DOHH2 (cell line): ENCODE measurements at regions not wholly inside any gene's neighbourhood (a gene's known extent, or its start where the extent isn't known, plus 50 kb on each side); places are given as distances from the start of the nearest gene placed in this dataset.

Source experiments
- H3F3A ChIP-seq: fragments of 200-600 bp; sonication (generic), shearing (Covaris generic); 2 replicates; pipeline ENCODE4 v1.6.0; 2016; ENCODE audit warnings: antibody characterized with exemption, mild to moderate bottlenecking; ENCODE audit not compliant: control insufficient read depth, insufficient read depth
- H3K27ac ChIP-seq: fragments of 200-600 bp; sonication (generic); 2 replicates; pipeline ENCODE4 v1.5.1; 2014; ENCODE audit warnings: low read depth, mild to moderate bottlenecking, low read length, moderate library complexity
- H3K27me3 ChIP-seq: fragments of 200-600 bp; sonication (generic); 2 replicates; pipeline ENCODE4 v1.6.1; 2014; ENCODE audit warnings: mild to moderate bottlenecking, low read length, mixed read lengths; ENCODE audit not compliant: control insufficient read depth
- H3K36me3 ChIP-seq: fragments of 200-600 bp; sonication (generic); 2 replicates; pipeline ENCODE4 v1.6.1; 2014; ENCODE audit warnings: mild to moderate bottlenecking, low read length, moderate library complexity, mixed read lengths; ENCODE audit not compliant: control insufficient read depth
- H3K4me1 ChIP-seq: fragments of 200-600 bp; sonication (generic); 2 replicates; pipeline ENCODE4 v1.6.1; 2014; ENCODE audit warnings: mild to moderate bottlenecking, low read length, mixed read lengths; ENCODE audit not compliant: control insufficient read depth
- H3K4me2 ChIP-seq: fragments of 200-600 bp; sonication (generic); 2 replicates; pipeline ENCODE4 v1.6.0; 2014; ENCODE audit warnings: mild to moderate bottlenecking, low read length, moderate library complexity
- H3K4me3 ChIP-seq: fragments of 200-600 bp; sonication (generic); 2 replicates; pipeline ENCODE4 v1.5.1; 2014; ENCODE audit warnings: mild to moderate bottlenecking, low read length, mixed read lengths
- H3K79me2 ChIP-seq: fragments of 200-600 bp; sonication (generic); 2 replicates; pipeline ENCODE4 v1.6.1; 2014; ENCODE audit warnings: mild to moderate bottlenecking, low read length, mixed read lengths; ENCODE audit not compliant: control insufficient read depth
- H3K9me2 ChIP-seq: fragments of 200-600 bp; sonication (generic); replicated peaks from 2 replicates; pipeline ENCODE4 v1.6.1; 2014; ENCODE audit warnings: mild to moderate bottlenecking, low read length, mixed read lengths; ENCODE audit not compliant: control insufficient read depth
- H3K9me3 ChIP-seq: fragments of 200-600 bp; sonication (generic); 2 replicates; pipeline ENCODE4 v1.6.1; 2014; ENCODE audit warnings: antibody characterized with exemption, low read length, mixed read lengths; ENCODE audit not compliant: control insufficient read depth, insufficient read depth
- H4K20me1 ChIP-seq: fragments of 200-600 bp; sonication (generic); 2 replicates; pipeline ENCODE4 v1.6.0; 2014; ENCODE audit warnings: low read depth, mild to moderate bottlenecking, antibody characterized with exemption, low read length, moderate library complexity; ENCODE audit not compliant: control insufficient read depth, insufficient read depth
- CTCF ChIP-seq: fragments of 200-600 bp; sonication (generic); IDR thresholded peaks from one replicate; pipeline ENCODE4 v1.5.1; 2014; ENCODE audit warnings: antibody characterized with exemption, mild to moderate bottlenecking, low read depth, low read length; ENCODE audit not compliant: poor library complexity, severe bottlenecking
- EZH2phosphoT487 ChIP-seq: fragments of 200-600 bp; sonication (generic); IDR thresholded peaks from 2 replicates; pipeline ENCODE4 v1.6.1; 2017; ENCODE audit warnings: borderline replicate concordance, mild to moderate bottlenecking, antibody characterized with exemption, low read length, moderate library complexity, mixed read lengths

DNA sequence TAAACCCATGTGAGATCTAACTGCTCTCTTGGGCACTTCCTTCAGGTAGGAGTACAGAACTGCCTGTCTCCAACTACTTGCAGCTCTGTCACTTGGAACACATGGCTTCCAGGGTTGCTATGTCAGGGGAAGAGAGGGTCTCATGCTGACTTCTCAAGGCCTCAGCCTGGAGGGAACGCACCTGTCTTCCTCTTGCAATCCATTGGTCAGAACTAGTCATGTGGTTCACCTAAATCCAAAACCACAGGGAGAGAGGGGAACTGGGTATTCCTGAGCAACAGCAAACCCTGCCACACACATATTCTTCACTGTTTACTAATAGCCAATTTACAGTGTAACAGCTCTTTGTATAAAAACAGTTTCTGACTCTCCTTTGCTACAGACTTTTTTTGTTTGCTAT, 206.1 kb downstream of the KCNJ2 start:
- no peaks in the 10 kb centered on the region for H3K27me3 ChIP-seq
- no peaks in the 10 kb centered on the region for H3K79me2 ChIP-seq
- H3F3A ChIP-seq: no peaks in the 10 kb centered on the region
- H3K9me2 ChIP-seq: no peaks in the 10 kb centered on the region
- H3K4me3 ChIP-seq: no peak overlapping the region
- H3K4me2 ChIP-seq: no peak overlapping the region
- no peak overlapping the region for H3K27ac ChIP-seq
- H3K9me3 ChIP-seq: no peaks in the 10 kb centered on the region
- no peaks in the 10 kb centered on the region for H3K36me3 ChIP-seq
- no peaks in the 10 kb centered on the region for H4K20me1 ChIP-seq
- no peak for TF ChIP-seq EZH2phosphoT487
- no peak for TF ChIP-seq CTCF
- no peaks in the 10 kb centered on the region for H3K4me1 ChIP-seq

DNA sequence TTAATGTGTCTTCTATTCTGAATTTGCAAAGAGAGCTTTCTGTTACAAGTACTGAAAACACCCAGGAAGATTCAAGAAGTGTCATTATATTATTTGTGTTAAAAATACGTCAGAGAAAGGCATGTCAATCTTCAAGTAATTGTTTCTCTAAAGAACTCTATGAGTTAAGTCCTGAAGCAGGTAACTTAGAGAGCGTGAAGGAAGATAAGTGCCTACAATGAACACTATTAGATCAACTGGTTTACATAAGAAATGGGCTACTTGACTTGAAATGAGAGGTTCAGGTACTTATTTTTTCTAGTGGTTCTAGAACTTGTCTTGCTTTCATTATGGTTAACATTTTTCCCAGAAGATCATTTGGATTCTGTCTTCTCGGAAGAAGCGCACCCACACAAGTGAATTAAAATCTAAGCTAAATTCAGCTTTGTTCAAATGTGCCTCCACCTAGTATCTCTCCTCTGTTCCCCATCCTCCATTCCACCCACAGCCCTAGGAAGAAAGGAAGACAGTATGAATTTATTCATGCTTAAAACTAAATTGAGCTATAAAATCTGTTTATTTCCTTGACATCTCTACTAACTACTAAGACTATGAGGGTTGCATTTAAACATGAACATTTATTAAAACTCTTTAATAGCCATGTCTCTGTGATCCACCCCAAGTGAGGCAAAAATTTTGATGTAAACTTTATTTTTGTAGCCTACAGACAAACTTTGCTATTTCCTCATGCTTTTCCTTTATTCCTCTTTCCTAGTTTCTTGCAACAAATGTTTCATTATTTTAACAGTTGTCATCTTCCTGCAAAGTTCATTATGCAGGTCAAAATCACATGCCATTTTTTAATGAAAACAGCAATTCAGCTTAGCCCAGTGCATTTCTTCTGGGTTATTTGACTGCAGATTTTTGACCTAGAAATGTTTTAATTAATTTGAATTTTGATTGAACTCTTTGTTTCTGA, 206.8 kb downstream of the KCNJ2 start:
- no peaks in the 10 kb centered on the region for H3K9me3 ChIP-seq
- TF ChIP-seq EZH2phosphoT487: no peak
- no peak for TF ChIP-seq CTCF
- H3K4me3 ChIP-seq: no peak overlapping the region
- no peak overlapping the region for H3K4me2 ChIP-seq
- H3K36me3 ChIP-seq: no peaks in the 10 kb centered on the region
- no peaks in the 10 kb centered on the region for H4K20me1 ChIP-seq
- no peaks in the 10 kb centered on the region for H3K4me1 ChIP-seq
- H3K9me2 ChIP-seq: no peaks in the 10 kb centered on the region
- H3K27me3 ChIP-seq: no peaks in the 10 kb centered on the region
- H3K27ac ChIP-seq: no peak overlapping the region
- no peaks in the 10 kb centered on the region for H3K79me2 ChIP-seq
- no peaks in the 10 kb centered on the region for H3F3A ChIP-seq

DNA sequence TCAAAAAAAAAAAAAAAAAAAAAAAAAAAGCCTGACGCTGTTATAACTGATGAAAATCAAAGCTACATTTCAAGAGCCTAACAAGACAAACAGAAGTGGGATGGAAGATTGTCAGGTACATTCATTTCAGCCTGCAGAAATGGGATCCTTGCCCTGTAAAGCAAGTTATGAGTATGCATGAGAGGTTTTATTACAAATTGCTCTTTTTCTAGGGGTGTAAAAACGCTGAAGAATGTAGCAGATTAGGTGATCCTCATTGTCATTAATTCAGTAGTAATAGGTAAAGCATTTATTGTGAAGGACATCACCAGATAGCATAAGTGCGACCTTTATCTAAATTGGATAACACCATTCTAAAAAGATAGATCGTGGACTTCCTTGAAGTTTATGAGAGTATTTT, 208.3 kb downstream of the KCNJ2 start:
- Histone ChIP-seq H3F3A (no peaks in the 10 kb centered on the region), H3K27ac (no peak overlapping the region), H3K79me2 (no peaks in the 10 kb centered on the region), H3K4me3 (no peak overlapping the region), H3K36me3 (no peaks in the 10 kb centered on the region), H3K4me2 (no peak overlapping the region), H3K9me2 (no peaks in the 10 kb centered on the region), H4K20me1 (no peaks in the 10 kb centered on the region), H3K4me1 (no peaks in the 10 kb centered on the region), H3K27me3 (no peaks in the 10 kb centered on the region), H3K9me3 (no peaks in the 10 kb centered on the region)
- no peak for TF ChIP-seq EZH2phosphoT487
- TF ChIP-seq CTCF: no peak
